HL-60 (cell line): ENCODE measurements at regions not wholly inside any gene's neighbourhood (a gene's known extent, or its start where the extent isn't known, plus 50 kb on each side); places are given as distances from the start of the nearest gene placed in this dataset.

ENCODE experiments used
- CTCF ChIP-seq: IDR thresholded peaks from one replicate; pipeline ENCODE4 v1.5.1; 2011; ENCODE audit warnings: low read length, control low read depth, inconsistent platforms; ENCODE audit not compliant: insufficient read depth
- POLR2AphosphoS5 ChIP-seq: IDR thresholded peaks from 2 replicates; pipeline ENCODE4 v1.6.1; 2012; ENCODE audit warnings: low read depth
- SPI1 ChIP-seq: IDR thresholded peaks from 2 replicates; pipeline ENCODE4 v1.6.1; 2012; ENCODE audit warnings: low read depth, mild to moderate bottlenecking, borderline replicate concordance

DNA sequence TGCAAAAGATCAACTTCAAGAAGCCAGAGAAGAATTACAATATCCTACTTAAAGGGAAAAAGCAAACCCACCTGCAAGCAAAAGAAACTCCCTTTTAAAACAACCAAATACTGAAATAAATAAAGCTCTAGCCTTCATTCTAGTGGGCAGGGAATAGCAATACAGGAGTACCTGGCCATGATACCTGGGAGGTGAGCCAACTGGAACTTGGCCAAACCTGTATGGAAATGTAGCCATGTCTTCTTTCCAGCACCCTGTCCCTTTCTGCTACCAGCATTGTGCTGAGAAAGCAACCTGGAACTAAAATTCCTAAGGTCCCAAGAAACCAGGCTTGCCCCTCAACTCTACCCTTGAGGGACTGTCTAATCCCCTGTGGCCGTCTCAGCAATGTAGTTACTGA, 530.0 kb downstream of the EPHB1 start:
- TF ChIP-seq CTCF (no peak), POLR2AphosphoS5 (no peak), SPI1 (no peak)
